Caco-2 (cell line): ENCODE measurements at regions not wholly inside any gene's neighbourhood (a gene's known extent, or its start where the extent isn't known, plus 50 kb on each side); places are given as distances from the start of the nearest gene placed in this dataset.

ENCODE experiments used
- BruUV-seq: library from RNA; stranded (reverse); fragments of 400-500 nt; replicated peaks from 2 replicates; lab custom pipeline; 2021; lab: Mats Ljungman, UMichigan
- CTCF ChIA-PET: fragments of 300-600 bp; sonication (Branson Sonifier 250); formaldehyde crosslinking; loops from one replicate; lab custom pipeline; 2022; ENCODE audit warnings: antibody characterized with exemption; lab: Charles Lee
- POLR2A ChIA-PET: fragments of 300-600 bp; sonication (Branson Sonifier 250); formaldehyde crosslinking; loops from one replicate; lab custom pipeline; 2022; ENCODE audit warnings: antibody characterized with exemption; lab: Charles Lee
- DNase-seq, 2 experiments: peaks; one replicate each; pipeline versions ENCODE4 v3.0.0 to v3.0.0-alpha.2; 2020 to 2022
- H3K27me3 ChIP-seq: replicated peaks from 2 replicates; pipeline ENCODE4 v1.6.0; 2011; ENCODE audit warnings: low read length; ENCODE audit not compliant: control insufficient read depth, insufficient read depth
- H3K36me3 ChIP-seq: 2 replicates; pipeline ENCODE4 v1.5.1; 2011; ENCODE audit warnings: low read length; ENCODE audit not compliant: control insufficient read depth, insufficient read depth
- H3K4me1 ChIP-seq: fragments of 250-450 bp; sonication (Bioruptor Pico); 2 replicates; pipeline ENCODE4 v1.5.1; 2020; ENCODE audit warnings: mild to moderate bottlenecking
- H3K4me3 ChIP-seq: 2 replicates; pipeline ENCODE4 v1.5.1; 2011; ENCODE audit warnings: low read depth, mild to moderate bottlenecking, control low read depth, low read length
- H3K9me3 ChIP-seq: fragments of 250-450 bp; sonication (Bioruptor Pico); 2 replicates; pipeline ENCODE4 v1.5.1; 2020; ENCODE audit warnings: mild to moderate bottlenecking, moderate library complexity
- H3K27ac Mint-ChIP-seq: one replicate; pipeline ENCODE4 v1.8.0; 2022; ENCODE audit warnings: mixed read lengths; ENCODE audit not compliant: unreplicated experiment
- H3K27me3 Mint-ChIP-seq: one replicate; pipeline ENCODE4 v1.8.0; 2022; ENCODE audit warnings: mixed read lengths; ENCODE audit not compliant: insufficient read depth, unreplicated experiment
- H3K36me3 Mint-ChIP-seq: one replicate; pipeline ENCODE4 v1.8.0; 2022; ENCODE audit warnings: mild to moderate bottlenecking, mixed read lengths; ENCODE audit not compliant: insufficient read depth, unreplicated experiment
- H3K4me1 Mint-ChIP-seq: one replicate; pipeline ENCODE4 v1.8.0; 2022; ENCODE audit warnings: low read depth, mixed read lengths; ENCODE audit not compliant: unreplicated experiment
- H3K4me3 Mint-ChIP-seq: one replicate; pipeline ENCODE4 v1.8.0; 2022; ENCODE audit warnings: mild to moderate bottlenecking, moderate library complexity, mixed read lengths; ENCODE audit not compliant: unreplicated experiment
- H3K9me3 Mint-ChIP-seq: one replicate; pipeline ENCODE4 v1.8.0; 2022; ENCODE audit warnings: mixed read lengths; ENCODE audit not compliant: unreplicated experiment
- intact Hi-C: fragments of 100-400 bp; cut with micrococcal nuclease; formaldehyde crosslinking; loops from one replicate; pipeline ENCODE4 v1.10.0; 2022; ENCODE audit not compliant: unreplicated experiment
- TF ChIP-seq, protein P1 (sequence below), 2 experiments: fragments of 200-600 bp in 1 of 2; IDR thresholded peaks; 1 replicate in 1 of 2; 2 replicates in 1 of 2; pipeline versions ENCODE4 v1.5.1 to v1.8.0; 2011 to 2022; ENCODE audit warnings: antibody characterized with exemption in 1 of 2, control low read depth in 1 of 2, inconsistent platforms in 1 of 2, low read depth in 1 of 2, low read length in 1 of 2, mild to moderate bottlenecking in 1 of 2, moderate library complexity in 1 of 2; ENCODE audit not compliant: insufficient read depth in 1 of 2, severe bottlenecking in 1 of 2, unreplicated experiment in 1 of 2

DNA sequence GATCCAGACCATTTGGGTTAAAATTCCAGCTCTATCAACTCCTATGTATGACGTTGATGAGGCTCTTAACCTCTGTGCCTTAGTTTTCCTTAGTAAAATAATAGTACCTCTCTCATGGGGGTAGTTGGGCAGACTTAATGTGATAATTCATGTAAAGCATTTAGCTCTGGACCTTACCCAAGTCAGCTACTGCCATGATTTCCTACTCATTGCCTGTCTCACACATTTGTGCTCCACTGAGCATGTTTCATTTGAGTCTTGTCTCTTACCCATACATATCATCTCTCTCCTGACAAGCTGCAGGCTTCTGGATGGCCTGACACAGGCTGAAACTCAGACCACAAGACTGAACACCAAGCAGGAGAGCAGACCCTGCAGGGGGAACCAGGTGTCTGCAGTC lies 77.7 kb upstream of the ZBTB40 start:
- H3K27ac Mint-ChIP-seq = no peak overlapping the region

DNA sequence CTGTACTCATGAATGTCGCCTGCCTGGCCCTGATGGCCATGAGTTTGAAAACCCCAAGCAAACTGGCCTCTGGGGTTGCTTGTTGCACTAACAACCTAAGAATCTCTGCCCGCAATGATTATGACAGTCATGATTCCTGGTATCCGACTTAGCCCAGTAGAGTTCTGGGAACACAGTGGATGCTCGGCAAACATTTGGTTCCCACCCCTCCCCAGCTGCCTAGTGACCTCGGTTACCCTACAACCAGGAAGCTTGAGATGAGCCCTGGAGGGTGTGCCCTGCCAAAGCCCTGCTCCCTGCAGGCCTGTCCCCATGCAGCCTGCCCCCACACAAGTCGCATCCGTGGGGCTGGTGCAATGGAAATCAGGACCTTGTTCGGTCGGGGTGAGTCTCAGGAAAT lies 76.0 kb upstream of the ZBTB40 start:
- no peaks in the 10 kb centered on the region for H3K36me3 ChIP-seq
- no peaks in the 10 kb centered on the region for H3K27me3 ChIP-seq
- H3K4me3 Mint-ChIP-seq = no peak overlapping the region
- no peaks in the 10 kb centered on the region for H3K36me3 Mint-ChIP-seq
- peaks cover 3% of the 10 kb centered on the region for H3K27me3 Mint-ChIP-seq
- H3K4me1 Mint-ChIP-seq = no peaks in the 10 kb centered on the region
- peaks cover 14% of the 10 kb centered on the region for H3K9me3 Mint-ChIP-seq
- H3K4me1 ChIP-seq = no peaks in the 10 kb centered on the region
- POLR2A ChIA-PET = no interaction called here
- TF ChIP-seq, protein P1, sequence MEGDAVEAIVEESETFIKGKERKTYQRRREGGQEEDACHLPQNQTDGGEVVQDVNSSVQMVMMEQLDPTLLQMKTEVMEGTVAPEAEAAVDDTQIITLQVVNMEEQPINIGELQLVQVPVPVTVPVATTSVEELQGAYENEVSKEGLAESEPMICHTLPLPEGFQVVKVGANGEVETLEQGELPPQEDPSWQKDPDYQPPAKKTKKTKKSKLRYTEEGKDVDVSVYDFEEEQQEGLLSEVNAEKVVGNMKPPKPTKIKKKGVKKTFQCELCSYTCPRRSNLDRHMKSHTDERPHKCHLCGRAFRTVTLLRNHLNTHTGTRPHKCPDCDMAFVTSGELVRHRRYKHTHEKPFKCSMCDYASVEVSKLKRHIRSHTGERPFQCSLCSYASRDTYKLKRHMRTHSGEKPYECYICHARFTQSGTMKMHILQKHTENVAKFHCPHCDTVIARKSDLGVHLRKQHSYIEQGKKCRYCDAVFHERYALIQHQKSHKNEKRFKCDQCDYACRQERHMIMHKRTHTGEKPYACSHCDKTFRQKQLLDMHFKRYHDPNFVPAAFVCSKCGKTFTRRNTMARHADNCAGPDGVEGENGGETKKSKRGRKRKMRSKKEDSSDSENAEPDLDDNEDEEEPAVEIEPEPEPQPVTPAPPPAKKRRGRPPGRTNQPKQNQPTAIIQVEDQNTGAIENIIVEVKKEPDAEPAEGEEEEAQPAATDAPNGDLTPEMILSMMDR (IDR thresholded peaks at IDR 0.05; ENCODE audit: insufficient read depth in 1 of 2, low read depth in 1 of 2, low read length in 1 of 2, severe bottlenecking in 1 of 2, unreplicated experiment in 1 of 2) = no peak
- H3K9me3 ChIP-seq = no peaks in the 10 kb centered on the region
- intact Hi-C loops = no loop called here
- no peak overlapping the region for H3K4me3 ChIP-seq
- no peak for DNase-seq
- H3K27ac Mint-ChIP-seq = no peak overlapping the region
- CTCF ChIA-PET = no interaction called here
- no TSS peak for BruUV-seq

More for the DNA sequence above, 77.7 kb upstream of the ZBTB40 start:
- H3K4me1 Mint-ChIP-seq = no peaks in the 10 kb centered on the region
- no peak overlapping the region for H3K4me3 Mint-ChIP-seq
- ChIA-PET CTCF (no interaction called here), POLR2A (no interaction called here)
- Histone ChIP-seq H3K9me3 (no peaks in the 10 kb centered on the region), H3K36me3 (no peaks in the 10 kb centered on the region), H3K4me3 (no peak overlapping the region), H3K4me1 (no peaks in the 10 kb centered on the region), H3K27me3 (peaks cover 2% of the 10 kb centered on the region)
- peaks cover 14% of the 10 kb centered on the region for H3K9me3 Mint-ChIP-seq
- intact Hi-C loops = no loop called here
- BruUV-seq = no TSS peak
- peaks cover 10% of the 10 kb centered on the region for H3K27me3 Mint-ChIP-seq
- no peak for DNase-seq
- TF ChIP-seq, protein P1 (IDR thresholded peaks at IDR 0.05; ENCODE audit: insufficient read depth in 1 of 2, low read depth in 1 of 2, low read length in 1 of 2, severe bottlenecking in 1 of 2, unreplicated experiment in 1 of 2) = no peak
- no peaks in the 10 kb centered on the region for H3K36me3 Mint-ChIP-seq

DNA sequence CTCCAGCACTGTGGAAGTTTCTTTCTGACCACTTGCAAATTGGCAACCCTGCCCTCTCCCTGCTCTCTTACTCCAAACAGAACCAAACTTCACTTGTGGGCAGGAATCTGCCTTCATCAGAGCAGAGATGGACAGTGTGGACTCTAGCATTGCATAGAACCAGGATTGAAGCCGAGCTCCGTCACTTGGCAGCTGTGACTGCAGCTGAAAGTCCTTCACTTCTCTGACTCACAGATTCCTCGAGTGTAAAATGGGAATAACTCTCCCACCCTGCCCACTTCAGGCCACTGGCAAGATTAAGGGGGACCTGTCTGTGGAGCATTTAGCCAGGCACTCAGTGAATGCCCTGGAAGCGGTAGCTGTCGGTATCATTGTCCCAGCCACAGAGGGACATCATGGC lies 75.7 kb upstream of the ZBTB40 start:
- Histone ChIP-seq H3K4me3 (no peak overlapping the region), H3K4me1 (no peaks in the 10 kb centered on the region), H3K27me3 (no peaks in the 10 kb centered on the region), H3K36me3 (no peaks in the 10 kb centered on the region), H3K9me3 (no peaks in the 10 kb centered on the region)
- Mint-ChIP-seq H3K4me3 (no peak overlapping the region), H3K36me3 (no peaks in the 10 kb centered on the region), H3K4me1 (no peaks in the 10 kb centered on the region), H3K9me3 (peaks cover 14% of the 10 kb centered on the region), H3K27ac (no peak overlapping the region), H3K27me3 (peaks cover 3% of the 10 kb centered on the region)
- TF ChIP-seq, protein P1 (IDR thresholded peaks at IDR 0.05; ENCODE audit: insufficient read depth in 1 of 2, low read depth in 1 of 2, low read length in 1 of 2, severe bottlenecking in 1 of 2, unreplicated experiment in 1 of 2) = no peak
- no TSS peak for BruUV-seq
- no peak for DNase-seq
- ChIA-PET CTCF (no interaction called here), POLR2A (no interaction called here)
- intact Hi-C loops = no loop called here
